Naive B cell (primary cell): ENCODE measurements at regions not wholly inside any gene's neighbourhood (a gene's known extent, or its start where the extent isn't known, plus 50 kb on each side); places are given as distances from the start of the nearest gene placed in this dataset.
A peak's percentile ranks its signal among the peaks of the same experiment; 100 is the strongest.

Experiments
- ATAC-seq, 2 donors: fragments of 150-1000 bp; cut with Tn5 transposase; 2 replicates each; pipeline ENCODE4 v1.10.0; 2021; ENCODE audit warnings: low read depth in 2 of 2, mild to moderate bottlenecking in 2 of 2, moderate library complexity in 2 of 2
- DNase-seq: peaks from one replicate; pipeline ENCODE4 v3.0.0; 2022
- H3K27ac Mint-ChIP-seq, 6 donors: one replicate each; pipeline ENCODE4 v1.8.0; 2020 to 2022; ENCODE audit warnings: mild to moderate bottlenecking in 6 of 6, mixed read lengths in 6 of 6, moderate library complexity in 5 of 6, inconsistent platforms in 2 of 6
- H3K27me3 Mint-ChIP-seq, 3 donors: one replicate each; pipeline ENCODE4 v1.8.0; 2021 to 2022; ENCODE audit warnings: mixed read lengths in 3 of 3, mild to moderate bottlenecking in 1 of 3
- H3K36me3 Mint-ChIP-seq, 2 donors: one replicate each; pipeline ENCODE4 v1.8.0; 2020 to 2022; ENCODE audit warnings: mixed read lengths in 2 of 2, inconsistent platforms in 1 of 2, mild to moderate bottlenecking in 1 of 2
- H3K4me1 Mint-ChIP-seq, 3 donors: one replicate each; pipeline ENCODE4 v1.8.0; 2020 to 2022; ENCODE audit warnings: mixed read lengths in 3 of 3, inconsistent platforms in 1 of 3, mild to moderate bottlenecking in 1 of 3, moderate library complexity in 1 of 3
- H3K4me3 Mint-ChIP-seq, 8 donors: one replicate each; pipeline ENCODE4 v1.8.0; 2020 to 2022; ENCODE audit warnings: mild to moderate bottlenecking in 8 of 8, mixed read lengths in 8 of 8, moderate library complexity in 8 of 8, inconsistent platforms in 2 of 8
- H3K9me3 Mint-ChIP-seq, 7 donors: one replicate each; pipeline ENCODE4 v1.8.0; 2020 to 2022; ENCODE audit warnings: mixed read lengths in 7 of 7, mild to moderate bottlenecking in 5 of 7, inconsistent platforms in 2 of 7, moderate library complexity in 1 of 7

- no peak for ATAC-seq
- H3K27me3 Mint-ChIP-seq = peaks cover 0 to 4% (median 0%) of the 10 kb centered on the region in 3 donors
- no peaks in the 10 kb centered on the region for H3K36me3 Mint-ChIP-seq
- peak overlapping the region in 1 of 8 donors; percentile 49 for H3K4me3 Mint-ChIP-seq
- peaks cover 2 to 18% (median 5%) of the 10 kb centered on the region in 7 donors for H3K9me3 Mint-ChIP-seq
- H3K4me1 Mint-ChIP-seq = peaks cover 11 to 15% (median 13%) of the 10 kb centered on the region in 3 donors
- no peak for DNase-seq
- H3K27ac Mint-ChIP-seq = peak overlapping the region in 1 of 6 donors; percentile 30
These were observed 62.3 kb downstream of the UCHL1 start for GRCh38 chr4:41318839-41319530.

GRCh38 chr4:41319553-41319952, 62.8 kb downstream of the UCHL1 start:
- Mint-ChIP-seq H3K4me1 (peaks cover 11 to 15% (median 13%) of the 10 kb centered on the region in 3 donors), H3K27me3 (peaks cover 0 to 4% (median 0%) of the 10 kb centered on the region in 3 donors), H3K4me3 (no peak overlapping the region), H3K27ac (no peak overlapping the region), H3K36me3 (no peaks in the 10 kb centered on the region), H3K9me3 (peaks cover 2 to 18% (median 5%) of the 10 kb centered on the region in 7 donors)
- DNase-seq = no peak
- no peak for ATAC-seq

DNA sequence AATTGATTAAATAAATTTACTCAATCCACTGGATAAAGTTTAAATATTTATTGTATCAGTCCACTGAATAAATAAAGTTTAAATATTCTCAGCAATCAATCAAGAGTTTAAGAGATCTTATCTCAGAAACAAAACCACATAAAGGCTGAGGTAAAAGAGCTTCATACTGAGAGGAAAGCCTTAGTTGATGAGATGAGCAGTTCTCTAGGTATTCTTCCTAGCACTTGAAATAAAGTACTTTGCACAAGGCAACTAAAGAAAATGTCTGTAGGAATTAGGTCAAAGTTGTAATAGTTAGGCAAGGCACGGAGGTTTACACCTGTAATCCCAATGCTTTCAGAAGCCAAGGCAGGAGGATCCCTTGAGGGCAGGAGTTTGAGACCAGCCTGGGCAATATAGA, 63.5 kb downstream of the UCHL1 start:
- H3K9me3 Mint-ChIP-seq = peaks cover 2 to 18% (median 3%) of the 10 kb centered on the region in 7 donors
- H3K27me3 Mint-ChIP-seq = peaks cover 0 to 4% (median 0%) of the 10 kb centered on the region in 3 donors
- no peak overlapping the region for H3K27ac Mint-ChIP-seq
- H3K36me3 Mint-ChIP-seq = no peaks in the 10 kb centered on the region
- peaks cover 11 to 15% (median 13%) of the 10 kb centered on the region in 3 donors for H3K4me1 Mint-ChIP-seq
- ATAC-seq (no peak), DNase-seq (no peak)
- no peak overlapping the region for H3K4me3 Mint-ChIP-seq

- peaks cover 11 to 15% (median 13%) of the 10 kb centered on the region in 3 donors for H3K4me1 Mint-ChIP-seq
- DNase-seq = no peak
- H3K27me3 Mint-ChIP-seq = peaks cover 0 to 4% (median 0%) of the 10 kb centered on the region in 3 donors
- peaks cover 2 to 18% (median 3%) of the 10 kb centered on the region in 7 donors for H3K9me3 Mint-ChIP-seq
- no peak for ATAC-seq
- no peak overlapping the region for H3K27ac Mint-ChIP-seq
- H3K36me3 Mint-ChIP-seq = no peaks in the 10 kb centered on the region
- H3K4me3 Mint-ChIP-seq = no peak overlapping the region
These were observed 64.1 kb downstream of the UCHL1 start for GRCh38 chr4:41320786-41321185.

- H3K36me3 Mint-ChIP-seq = no peaks in the 10 kb centered on the region
These were observed 64.7 kb downstream of the UCHL1 start for GRCh38 chr4:41321216-41321945.

DNA sequence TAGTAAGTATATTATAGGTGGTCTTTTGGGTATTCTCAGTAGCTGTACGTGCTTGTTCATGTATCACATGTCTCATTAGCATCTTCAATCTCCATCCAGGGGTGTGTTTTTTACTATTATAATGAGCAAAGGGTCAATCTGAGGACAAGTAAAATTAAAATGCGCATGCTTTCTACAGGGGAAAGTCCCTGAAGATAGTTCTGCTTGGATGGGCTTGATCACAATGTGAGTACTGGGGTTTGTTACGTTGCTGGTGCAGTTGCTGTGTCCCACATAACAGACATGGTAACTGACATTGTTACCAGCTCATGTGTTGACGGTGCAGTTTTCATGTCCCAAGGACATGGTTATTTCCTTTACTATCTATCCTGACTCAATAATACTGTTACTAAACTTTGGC, 65.9 kb downstream of the UCHL1 start:
- Mint-ChIP-seq H3K4me1 (peaks cover 11 to 15% (median 13%) of the 10 kb centered on the region in 3 donors), H3K27me3 (no peaks in the 10 kb centered on the region), H3K9me3 (peaks cover 2 to 18% (median 3%) of the 10 kb centered on the region in 7 donors), H3K4me3 (no peak overlapping the region), H3K27ac (no peak overlapping the region), H3K36me3 (no peaks in the 10 kb centered on the region)
- DNase-seq (no peak), ATAC-seq (peak; percentile 40 to 46)

More at GRCh38 chr4:41321216-41321945, 64.7 kb downstream of the UCHL1 start:
- DNase-seq (no peak), ATAC-seq (no peak)
- no peak overlapping the region for H3K27ac Mint-ChIP-seq
- H3K4me3 Mint-ChIP-seq = no peak overlapping the region
- peaks cover 11 to 15% (median 13%) of the 10 kb centered on the region in 3 donors for H3K4me1 Mint-ChIP-seq
- peaks cover 2 to 18% (median 3%) of the 10 kb centered on the region in 7 donors for H3K9me3 Mint-ChIP-seq
- H3K27me3 Mint-ChIP-seq = no peaks in the 10 kb centered on the region

DNA sequence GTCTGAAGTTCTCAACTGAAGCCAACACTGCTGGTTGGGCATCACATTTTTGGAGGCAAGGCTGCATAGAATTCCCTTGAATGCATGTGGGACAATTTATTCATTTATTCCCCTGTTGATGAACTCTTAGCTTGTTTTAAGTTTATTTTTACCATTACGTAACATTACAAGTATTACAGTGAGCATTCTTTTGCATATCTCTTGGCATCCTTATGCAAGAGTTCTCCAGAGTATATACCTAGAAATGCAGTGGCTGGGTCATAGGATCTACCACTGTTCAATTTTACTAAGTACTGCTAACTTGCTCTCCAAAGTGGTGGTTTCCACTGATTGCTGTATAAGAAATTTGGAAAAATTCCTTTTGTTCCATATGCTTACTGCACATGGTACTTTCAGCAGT, 66.5 kb downstream of the UCHL1 start:
- ATAC-seq = no peak
- H3K4me3 Mint-ChIP-seq = no peak overlapping the region
- no peaks in the 10 kb centered on the region for H3K27me3 Mint-ChIP-seq
- DNase-seq = no peak
- no peaks in the 10 kb centered on the region for H3K36me3 Mint-ChIP-seq
- no peak overlapping the region for H3K27ac Mint-ChIP-seq
- peaks cover 2 to 18% (median 4%) of the 10 kb centered on the region in 7 donors for H3K9me3 Mint-ChIP-seq
- peaks cover 11 to 15% (median 13%) of the 10 kb centered on the region in 3 donors for H3K4me1 Mint-ChIP-seq

GRCh38 chr4:41323706-41324105, 67.0 kb downstream of the UCHL1 start:
- ATAC-seq (no peak), DNase-seq (no peak)
- Mint-ChIP-seq H3K4me1 (peaks cover 11 to 15% (median 13%) of the 10 kb centered on the region in 3 donors), H3K36me3 (no peaks in the 10 kb centered on the region), H3K27ac (no peak overlapping the region), H3K4me3 (no peak overlapping the region), H3K9me3 (peaks cover 2 to 19% (median 5%) of the 10 kb centered on the region in 7 donors), H3K27me3 (no peaks in the 10 kb centered on the region)

- no peaks in the 10 kb centered on the region for H3K36me3 Mint-ChIP-seq
- H3K27ac Mint-ChIP-seq = no peak overlapping the region
- no peaks in the 10 kb centered on the region for H3K27me3 Mint-ChIP-seq
- no peak overlapping the region for H3K4me3 Mint-ChIP-seq
- H3K9me3 Mint-ChIP-seq = peaks cover 2 to 22% (median 4%) of the 10 kb centered on the region in 7 donors
- H3K4me1 Mint-ChIP-seq = peaks cover 11 to 15% (median 13%) of the 10 kb centered on the region in 3 donors
- ATAC-seq = no peak
- DNase-seq = no peak
These were observed 68.1 kb downstream of the UCHL1 start for GRCh38 chr4:41324861-41325260.

GRCh38 chr4:41325901-41326300, 69.2 kb downstream of the UCHL1 start:
- Mint-ChIP-seq H3K4me1 (peaks cover 11 to 15% (median 13%) of the 10 kb centered on the region in 3 donors), H3K27ac (no peak overlapping the region), H3K36me3 (no peaks in the 10 kb centered on the region), H3K4me3 (no peak overlapping the region), H3K9me3 (peaks cover 1 to 22% (median 5%) of the 10 kb centered on the region in 7 donors), H3K27me3 (no peaks in the 10 kb centered on the region)
- DNase-seq (no peak), ATAC-seq (no peak)

GRCh38 chr4:41326776-41327175, 70.0 kb downstream of the UCHL1 start:
- ATAC-seq (no peak), DNase-seq (no peak)
- Mint-ChIP-seq H3K9me3 (peaks cover 1 to 13% (median 3%) of the 10 kb centered on the region in 7 donors), H3K4me3 (no peak overlapping the region), H3K27me3 (no peaks in the 10 kb centered on the region), H3K27ac (no peak overlapping the region), H3K36me3 (no peaks in the 10 kb centered on the region), H3K4me1 (peaks cover 11 to 12% (median 11%) of the 10 kb centered on the region in 3 donors)

DNA sequence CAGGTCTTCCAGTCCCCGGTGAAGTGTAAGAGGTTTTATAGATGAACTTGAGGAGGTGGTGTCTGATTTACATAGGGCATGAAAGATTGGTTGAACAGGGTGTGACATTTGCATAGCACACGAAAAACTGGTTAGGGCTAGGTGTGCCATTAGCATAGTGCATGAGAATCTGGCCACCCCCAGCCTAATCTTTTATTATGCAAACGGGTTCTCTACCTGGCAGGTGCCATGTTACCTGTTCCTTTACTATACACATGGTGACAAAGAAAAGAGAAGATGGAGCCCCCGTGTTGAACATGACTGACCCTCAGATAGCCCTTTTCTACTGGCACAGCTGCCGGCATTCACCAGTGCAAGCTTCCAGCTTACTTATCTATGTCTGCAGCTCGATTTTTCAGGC, 71.0 kb downstream of the UCHL1 start:
- no peaks in the 10 kb centered on the region for H3K27me3 Mint-ChIP-seq
- H3K27ac Mint-ChIP-seq = no peak overlapping the region
- peaks cover 0 to 4% (median 2%) of the 10 kb centered on the region in 7 donors for H3K9me3 Mint-ChIP-seq
- H3K4me1 Mint-ChIP-seq = peaks cover 1 to 3% (median 2%) of the 10 kb centered on the region in 3 donors
- H3K4me3 Mint-ChIP-seq = no peak overlapping the region
- DNase-seq = no peak
- ATAC-seq = no peak
- H3K36me3 Mint-ChIP-seq = no peaks in the 10 kb centered on the region

DNA sequence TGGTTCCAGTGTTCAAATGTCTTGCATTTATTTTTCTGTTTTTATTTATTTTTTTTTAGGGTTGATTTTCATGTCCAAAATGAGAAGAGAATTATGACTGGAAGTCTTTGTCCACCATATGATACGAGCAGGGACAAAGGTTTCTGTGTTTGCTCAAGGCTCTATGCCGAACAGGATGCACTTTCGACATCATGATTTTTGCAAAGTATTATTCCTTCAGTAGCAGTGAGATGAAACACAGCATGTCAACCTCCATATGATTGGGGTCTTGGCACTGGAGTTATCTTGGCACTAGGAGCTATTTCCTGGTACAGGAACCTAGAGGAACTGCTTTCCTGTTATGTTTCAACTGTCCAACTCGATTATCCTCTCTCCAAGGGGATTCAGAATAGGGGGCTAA, 72.6 kb downstream of the UCHL1 start:
- Mint-ChIP-seq H3K4me3 (peak overlapping the region in 1 of 8 donors; percentile 22), H3K27ac (no peak overlapping the region), H3K9me3 (peaks cover 0 to 5% (median 2%) of the 10 kb centered on the region in 7 donors), H3K4me1 (no peaks in the 10 kb centered on the region), H3K27me3 (peaks cover 0 to 7% (median 0%) of the 10 kb centered on the region in 3 donors), H3K36me3 (no peaks in the 10 kb centered on the region)
- ATAC-seq = no peak
- DNase-seq = no peak

DNA sequence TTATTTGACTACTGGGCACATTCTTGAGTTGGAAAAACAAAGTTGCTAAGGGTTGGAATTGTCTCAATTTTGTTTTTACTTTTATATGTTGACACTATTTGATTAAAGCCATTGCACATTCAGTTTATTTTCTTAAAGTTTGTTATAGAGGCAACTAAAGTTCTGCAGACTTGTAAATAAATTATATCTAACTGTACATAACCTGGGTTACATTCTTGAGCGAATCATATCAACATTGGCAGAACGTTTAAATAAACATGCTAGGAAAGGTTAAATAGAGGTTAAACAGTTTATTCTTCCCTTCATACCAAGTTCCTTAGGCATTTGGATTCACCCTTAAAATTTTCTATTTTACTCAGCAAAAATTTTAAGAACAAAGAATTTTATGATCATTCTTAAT, 74.5 kb downstream of the UCHL1 start:
- no peaks in the 10 kb centered on the region for H3K4me1 Mint-ChIP-seq
- DNase-seq = no peak
- H3K27me3 Mint-ChIP-seq = peaks cover 0 to 7% (median 6%) of the 10 kb centered on the region in 3 donors
- no peak for ATAC-seq
- no peak overlapping the region for H3K4me3 Mint-ChIP-seq
- peaks cover 0 to 9% (median 2%) of the 10 kb centered on the region in 7 donors for H3K9me3 Mint-ChIP-seq
- no peak overlapping the region for H3K27ac Mint-ChIP-seq
- no peaks in the 10 kb centered on the region for H3K36me3 Mint-ChIP-seq
